ENCODE measurements at regions not wholly inside any gene's neighbourhood (a gene's known extent, or its start where the extent isn't known, plus 50 kb on each side); places are given as distances from the start of the nearest gene placed in this dataset.

GRCh38 chr1:232452736-232453440 lies 177.0 kb downstream of the SIPA1L2 start:
- no peak for DNase-seq (ENCODE audit: low spot score)
- H3K27ac ChIP-seq = no peak overlapping the region
- H3K4me3 ChIP-seq = no peak overlapping the region
- TF ChIP-seq CTCF (IDR thresholded peaks at IDR 0.05) = no peak

GRCh38 chr1:232452117-232452516 lies 177.8 kb downstream of the SIPA1L2 start:
- no peak for DNase-seq (ENCODE audit: low spot score)
- TF ChIP-seq CTCF (IDR thresholded peaks at IDR 0.05) = no peak
- H3K4me3 ChIP-seq = no peak overlapping the region
- H3K27ac ChIP-seq = no peak overlapping the region

- no peak for DNase-seq (ENCODE audit: low spot score)
- Histone ChIP-seq H3K27ac (no peak overlapping the region), H3K4me3 (no peak overlapping the region)
- TF ChIP-seq CTCF (IDR thresholded peaks at IDR 0.05) = no peak
Observed at GRCh38 chr1:232451506-232451905, 178.4 kb downstream of the SIPA1L2 start.

GRCh38 chr1:232450615-232451014 lies 179.3 kb downstream of the SIPA1L2 start:
- DNase-seq (ENCODE audit: low spot score) = no peak
- H3K27ac ChIP-seq = no peak overlapping the region
- no peak overlapping the region for H3K4me3 ChIP-seq
- no peak for TF ChIP-seq CTCF (IDR thresholded peaks at IDR 0.05)

- no peak for DNase-seq (ENCODE audit: low spot score)
- Histone ChIP-seq H3K27ac (no peak overlapping the region), H3K4me3 (no peak overlapping the region)
- no peak for TF ChIP-seq CTCF (IDR thresholded peaks at IDR 0.05)
Observed at GRCh38 chr1:232447125-232447524, 182.8 kb downstream of the SIPA1L2 start.

- no peak for DNase-seq (ENCODE audit: low spot score)
- TF ChIP-seq CTCF (IDR thresholded peaks at IDR 0.05) = no peak
- Histone ChIP-seq H3K27ac (no peak overlapping the region), H3K4me3 (no peak overlapping the region)
Observed at GRCh38 chr1:232445361-232446106, 184.4 kb downstream of the SIPA1L2 start.

GRCh38 chr1:232443372-232443771 lies 186.6 kb downstream of the SIPA1L2 start:
- Histone ChIP-seq H3K27ac (no peak overlapping the region), H3K4me3 (no peak overlapping the region)
- no peak for DNase-seq (ENCODE audit: low spot score)
- no peak for TF ChIP-seq CTCF (IDR thresholded peaks at IDR 0.05)
